ENCODE measurements at regions not wholly inside any gene's neighbourhood (a gene's known extent, or its start where the extent isn't known, plus 50 kb on each side); places are given as distances from the start of the nearest gene placed in this dataset.
A peak's percentile ranks its signal among the peaks of the same experiment; 100 is the strongest.

GRCh38 chr2:64863097-64863820 is 125.9 kb upstream of the SLC1A4 start:
- H3K9me3 ChIP-seq (ENCODE audit: control insufficient read depth, insufficient read depth, low read depth, low read length), result no peaks in the 10 kb centered on the region
- TF ChIP-seq ZBTB1 (tag by site-specific recombination; IDR thresholded peaks at IDR 0.05) (no peak), KLF10 (tag by site-specific recombination; IDR thresholded peaks at IDR 0.05) (no peak), ZBTB49 (tag by site-specific recombination; IDR thresholded peaks at IDR 0.05; ENCODE audit: low read depth) (no peak), ZNF776 (tag by site-specific recombination; IDR thresholded peaks at IDR 0.05; ENCODE audit: borderline replicate concordance) (no peak), ZSCAN4 (tag by site-specific recombination; IDR thresholded peaks at IDR 0.05) (no peak), ZNF488 (tag by site-specific recombination; IDR thresholded peaks at IDR 0.05) (no peak), ZNF10 (tag by site-specific recombination; IDR thresholded peaks at IDR 0.05) (no peak)
- no peak overlapping the region for H3K27ac ChIP-seq (ENCODE audit: extremely low read depth, low read depth, low read length)
- ChIA-PET CTCF (interaction anchor here (0.7 to 1.5 kb wide), 2 partner anchors 112 to 847 kb away, joined by 3 to 4 read pairs; no protein-coding TSS in a partner anchor), POLR2A (interaction anchor here (1.3 kb wide), 2 partner anchors 112 to 209 kb away, joined by 4 to 6 read pairs; partner anchors contain the start of gene SERTAD2)
- no peak overlapping the region for H3K4me3 ChIP-seq (ENCODE audit: low read depth, low read length)
- no peaks in the 10 kb centered on the region for H3K36me3 ChIP-seq (ENCODE audit: control insufficient read depth in 2 of 2, insufficient read depth in 1 of 2, low read length in 2 of 2)
- peaks cover 8% of the 10 kb centered on the region for H3K4me1 ChIP-seq (ENCODE audit: control insufficient read depth, insufficient read depth, low read length)

- peak overlapping the region; percentile 76 for H3K27ac ChIP-seq (ENCODE audit: extremely low read depth, low read depth, low read length)
- ChIA-PET POLR2A (interaction anchor here (0.6 to 0.7 kb wide), 2 partner anchors 11 to 113 kb away, joined by 4 read pairs; no protein-coding TSS in a partner anchor), CTCF (interaction anchor here (0.7 to 1.2 kb wide), 10 partner anchors 17 to 535 kb away, joined by 3 to 11 read pairs (median 4); no protein-coding TSS in a partner anchor)
- no peaks in the 10 kb centered on the region for H3K36me3 ChIP-seq (ENCODE audit: control insufficient read depth in 2 of 2, insufficient read depth in 1 of 2, low read length in 2 of 2)
- peak overlapping the region; percentile 35 for H3K4me3 ChIP-seq (ENCODE audit: low read depth, low read length)
- H3K9me3 ChIP-seq (ENCODE audit: control insufficient read depth, insufficient read depth, low read depth, low read length), result no peaks in the 10 kb centered on the region
- H3K4me1 ChIP-seq (ENCODE audit: control insufficient read depth, insufficient read depth, low read length), result peaks cover 4% of the 10 kb centered on the region; the same call in 1 of the 2 replicates
- TF ChIP-seq GLIS1 (tag by site-specific recombination; IDR thresholded peaks at IDR 0.05) (peak; percentile 12; the same call in 1 of the 2 replicates), ZBTB8A (tag by site-specific recombination; IDR thresholded peaks at IDR 0.05) (peak; percentile 81), ZNF202 (tag by site-specific recombination; IDR thresholded peaks at IDR 0.05; ENCODE audit: borderline replicate concordance) (no peak), GLIS2 (tag by site-specific recombination; IDR thresholded peaks at IDR 0.05) (peak; percentile 61), ZNF660 (tag by site-specific recombination; IDR thresholded peaks at IDR 0.05) (no peak), REPIN1 (tag by site-specific recombination; IDR thresholded peaks at IDR 0.05; ENCODE audit: low read depth) (no peak), ZIC2 (tag by site-specific recombination; IDR thresholded peaks at IDR 0.05) (peak; percentile 70), REST (tag by site-specific recombination; IDR thresholded peaks at IDR 0.05) (no peak), ZNF157 (tag by site-specific recombination; IDR thresholded peaks at IDR 0.05) (no peak), BCL11A (tag by site-specific recombination; IDR thresholded peaks at IDR 0.05; ENCODE audit: low read depth) (no peak), HOXD13 (CRISPR knock-in tag; IDR thresholded peaks at IDR 0.05; ENCODE audit: borderline replicate concordance) (no peak), FEZF1 (tag by site-specific recombination; IDR thresholded peaks at IDR 0.05) (no peak), HIC1 (tag by site-specific recombination; IDR thresholded peaks at IDR 0.05) (peak; percentile 85; the same call in 1 of the 2 replicates), KLF17 (tag by site-specific recombination; IDR thresholded peaks at IDR 0.05) (0 out of 2 replicates have a peak, but pooled peaks have one; percentile 51)
Measured at GRCh38 chr2:64865073-64865830, 123.9 kb upstream of the SLC1A4 start.

Measured in HEK293 (cell line).